WTC11 (cell line): ENCODE measurements at regions not wholly inside any gene's neighbourhood (a gene's known extent, or its start where the extent isn't known, plus 50 kb on each side); places are given as distances from the start of the nearest gene placed in this dataset.
"Not testable (repeated sequence)": the region's sequence is repeated elsewhere in the genome, so short reads cannot be mapped to it uniquely, and the experiment has no call there.

Experiments used
- ATAC-seq: fragments of 200-7000 bp; cut with Tn5 transposase; 2 replicates; pipeline ENCODE4 v1.10.0; 2021; ENCODE audit warnings: mild to moderate bottlenecking, moderate library complexity
- CTCF ChIA-PET: fragments of 300-600 bp; sonication (Branson Sonifier 250); formaldehyde crosslinking; loops from one replicate; lab custom pipeline; 2021; ENCODE audit warnings: antibody characterized with exemption; lab: Charles Lee
- POLR2A ChIA-PET: fragments of 350-600 bp; sonication (Branson Sonifier 250); formaldehyde crosslinking; loops from one replicate; lab custom pipeline; 2021; ENCODE audit warnings: antibody characterized with exemption; lab: Charles Lee
- DNase-seq: peaks from one replicate; pipeline ENCODE4 v3.0.0; 2021; ENCODE audit warnings: low spot score
- H3K27ac Mint-ChIP-seq: 2 replicates; pipeline ENCODE4 v1.8.0; 2021; ENCODE audit warnings: mixed read lengths
- H3K27me3 Mint-ChIP-seq: 2 replicates; pipeline ENCODE4 v1.8.0; 2021; ENCODE audit warnings: low read depth, mild to moderate bottlenecking, moderate library complexity, mixed read lengths
- H3K36me3 Mint-ChIP-seq: 2 replicates; pipeline ENCODE4 v1.8.0; 2021; ENCODE audit warnings: mixed read lengths
- H3K4me1 Mint-ChIP-seq: 2 replicates; pipeline ENCODE4 v1.8.0; 2022; ENCODE audit warnings: mixed read lengths
- H3K4me3 Mint-ChIP-seq: 2 replicates; pipeline ENCODE4 v1.8.0; 2021; ENCODE audit warnings: mild to moderate bottlenecking, moderate library complexity, mixed read lengths
- H3K9me3 Mint-ChIP-seq: 2 replicates; pipeline ENCODE4 v1.8.0; 2021; ENCODE audit warnings: mixed read lengths
- EMX1 ChIP-seq: fragments of 250-450 bp; sonication (Bioruptor Pico); IDR thresholded peaks from 2 replicates; pipeline ENCODE4 v1.8.0; 2021; ENCODE audit warnings: mild to moderate bottlenecking
- ETV6 ChIP-seq: sonication (generic); formaldehyde crosslinking; IDR thresholded peaks from 2 replicates; pipeline ENCODE4 v1.8.1; 2022; ENCODE audit warnings: mild to moderate bottlenecking, missing genetic modification reagents
- HMGXB4 ChIP-seq: sonication (generic); formaldehyde crosslinking; IDR thresholded peaks from 2 replicates; pipeline ENCODE4 v1.8.1; 2023; ENCODE audit warnings: mild to moderate bottlenecking, moderate library complexity, missing genetic modification reagents
- IRF1 ChIP-seq: sonication (generic); formaldehyde crosslinking; IDR thresholded peaks from 2 replicates; pipeline ENCODE4 v1.8.0; 2023; ENCODE audit warnings: missing genetic modification reagents
- MLX ChIP-seq: sonication (generic); formaldehyde crosslinking; IDR thresholded peaks from 2 replicates; pipeline ENCODE4 v1.8.1; 2023; ENCODE audit warnings: mild to moderate bottlenecking, missing genetic modification reagents, moderate library complexity
- MXD4 ChIP-seq: fragments of 250-450 bp; sonication (Bioruptor Pico); IDR thresholded peaks from 2 replicates; pipeline ENCODE4 v1.8.0; 2021; ENCODE audit warnings: mild to moderate bottlenecking, moderate library complexity, borderline replicate concordance
- MYBL2 ChIP-seq: sonication (generic); formaldehyde crosslinking; IDR thresholded peaks from 2 replicates; pipeline ENCODE4 v1.8.1; 2023; ENCODE audit warnings: mild to moderate bottlenecking, moderate library complexity, missing genetic modification reagents
- NR2C2 ChIP-seq: sonication (generic); formaldehyde crosslinking; IDR thresholded peaks from 2 replicates; pipeline ENCODE4 v1.8.0; 2022; ENCODE audit warnings: mild to moderate bottlenecking, missing genetic modification reagents
- PRDM15 ChIP-seq: sonication (generic); formaldehyde crosslinking; IDR thresholded peaks from 2 replicates; pipeline ENCODE4 v1.8.0; 2022; ENCODE audit warnings: missing genetic modification reagents
- PREB ChIP-seq: sonication (generic); formaldehyde crosslinking; IDR thresholded peaks from 2 replicates; pipeline ENCODE4 v1.8.1; 2022; ENCODE audit warnings: mild to moderate bottlenecking, missing genetic modification reagents, moderate library complexity, borderline replicate concordance
- TP53 ChIP-seq: sonication (generic); formaldehyde crosslinking; IDR thresholded peaks from 2 replicates; pipeline ENCODE4 v1.8.1; 2023; ENCODE audit warnings: mild to moderate bottlenecking, missing genetic modification reagents

GRCh38 chr2:200125444-200126284 is 170.3 kb downstream of the MAIP1 start:
- no peaks in the 10 kb centered on the region; the same call in 1 of the 2 replicates for H3K27me3 Mint-ChIP-seq

GRCh38 chr2:200126285-200126670 is 170.9 kb downstream of the MAIP1 start:
- CTCF ChIA-PET: interaction anchor here (0.6 to 1.1 kb wide), 2 partner anchors 10 to 99 kb away, joined by 3 read pairs; no protein-coding TSS in a partner anchor
- H3K27ac Mint-ChIP-seq, H3K27me3 Mint-ChIP-seq, DNase-seq, POLR2A ChIA-PET, H3K4me3 Mint-ChIP-seq, ATAC-seq: not testable (repeated sequence)
- Mint-ChIP-seq H3K36me3 (peaks cover 24% of the 10 kb centered on the region), H3K9me3 (peaks cover 35% of the 10 kb centered on the region), H3K4me1 (peaks cover 29% of the 10 kb centered on the region)

More at GRCh38 chr2:200125444-200126284, 170.3 kb downstream of the MAIP1 start:
- DNase-seq: no peak
- CTCF ChIA-PET: interaction anchor here (1.1 kb wide), 1 partner anchor 11 kb away, joined by 3 read pairs; no protein-coding TSS in a partner anchor
- POLR2A ChIA-PET: no interaction called here
- peaks cover 24% of the 10 kb centered on the region for H3K36me3 Mint-ChIP-seq
- ATAC-seq: no peak
- H3K9me3 Mint-ChIP-seq: peaks cover 35% of the 10 kb centered on the region
- no peak overlapping the region for H3K4me3 Mint-ChIP-seq
- H3K27ac Mint-ChIP-seq: no peak overlapping the region
- TF ChIP-seq NR2C2 (no peak), HMGXB4 (CRISPR knock-in tag) (no peak), MLX (CRISPR knock-in tag) (no peak), PREB (CRISPR knock-in tag) (no peak), IRF1 (no peak), TP53 (no peak), EMX1 (CRISPR knock-in tag) (no peak), PRDM15 (no peak), ETV6 (CRISPR knock-in tag) (no peak), MXD4 (CRISPR knock-in tag) (no peak), MYBL2 (no peak)
- peaks cover 22% of the 10 kb centered on the region for H3K4me1 Mint-ChIP-seq

- Mint-ChIP-seq H3K9me3 (peaks cover 35% of the 10 kb centered on the region), H3K4me1 (peaks cover 30% of the 10 kb centered on the region), H3K36me3 (peaks cover 24% of the 10 kb centered on the region)
- H3K27me3 Mint-ChIP-seq, H3K27ac Mint-ChIP-seq, DNase-seq, H3K4me3 Mint-ChIP-seq, ATAC-seq, POLR2A ChIA-PET: not testable (repeated sequence)
- CTCF ChIA-PET: interaction anchor here (0.6 to 1.1 kb wide), 2 partner anchors 10 to 99 kb away, joined by 3 read pairs; no protein-coding TSS in a partner anchor
Observed at GRCh38 chr2:200126680-200127079, 171.3 kb downstream of the MAIP1 start.
